ENCODE measurements at regions not wholly inside any gene's neighbourhood (a gene's known extent, or its start where the extent isn't known, plus 50 kb on each side); places are given as distances from the start of the nearest gene placed in this dataset.
"Not testable (repeated sequence)": the region's sequence is repeated elsewhere in the genome, so short reads cannot be mapped to it uniquely, and the experiment has no call there.

- TF ChIP-seq TOX (CRISPR knock-in tag; IDR thresholded peaks at IDR 0.05; ENCODE audit: borderline replicate concordance) (no peak), CREB5 (CRISPR knock-in tag; IDR thresholded peaks at IDR 0.05; ENCODE audit: low read depth) (no peak), ZFP3 (CRISPR knock-in tag; IDR thresholded peaks at IDR 0.05) (no peak), POU6F1 (CRISPR knock-in tag; IDR thresholded peaks at IDR 0.05; ENCODE audit: borderline replicate concordance, low read depth) (no peak), RARB (CRISPR knock-in tag; IDR thresholded peaks at IDR 0.05) (no peak), ZFP30 (CRISPR knock-in tag; IDR thresholded peaks at IDR 0.05) (no peak), ZC3H10 (CRISPR knock-in tag; IDR thresholded peaks at IDR 0.05) (no peak), TCF4 (CRISPR knock-in tag; IDR thresholded peaks at IDR 0.05; ENCODE audit: borderline replicate concordance) (no peak), GLIS3 (CRISPR knock-in tag; IDR thresholded peaks at IDR 0.05) (no peak), CSDC2 (CRISPR knock-in tag; IDR thresholded peaks at IDR 0.05) (no peak), ZNF565 (CRISPR knock-in tag; conservative IDR thresholded peaks at IDR 0.05; ENCODE audit: low read depth) (no peak), ZNF70 (CRISPR knock-in tag; IDR thresholded peaks at IDR 0.05) (no peak), ISL1 (CRISPR knock-in tag; IDR thresholded peaks at IDR 0.05) (no peak), ZNF8 (CRISPR knock-in tag; IDR thresholded peaks at IDR 0.05) (no peak), PPARA (CRISPR knock-in tag; IDR thresholded peaks at IDR 0.05; ENCODE audit: borderline replicate concordance) (no peak), BACH2 (CRISPR knock-in tag; IDR thresholded peaks at IDR 0.05; ENCODE audit: borderline replicate concordance) (no peak), SNAI2 (CRISPR knock-in tag; IDR thresholded peaks at IDR 0.05) (no peak), TSHZ2 (CRISPR knock-in tag; IDR thresholded peaks at IDR 0.05) (no peak), OSR1 (CRISPR knock-in tag; IDR thresholded peaks at IDR 0.05) (no peak)
- no peak for ATAC-seq
These were observed 129.7 kb upstream of the CHD1 start for GRCh38 chr5:99058466-99058865.

- TF ChIP-seq CSRNP3 (CRISPR knock-in tag; IDR thresholded peaks at IDR 0.05), result no peak
- TF ChIP-seq ESRRG (CRISPR knock-in tag; IDR thresholded peaks at IDR 0.05), result no peak
- no peak for TF ChIP-seq SNAI2 (CRISPR knock-in tag; IDR thresholded peaks at IDR 0.05)
- no peak for TF ChIP-seq OSR1 (CRISPR knock-in tag; IDR thresholded peaks at IDR 0.05)
- no peak for TF ChIP-seq RARB (CRISPR knock-in tag; IDR thresholded peaks at IDR 0.05)
- TF ChIP-seq PPARA (CRISPR knock-in tag; IDR thresholded peaks at IDR 0.05; ENCODE audit: borderline replicate concordance), result no peak
- no peak for TF ChIP-seq TCF4 (CRISPR knock-in tag; IDR thresholded peaks at IDR 0.05; ENCODE audit: borderline replicate concordance)
- no peak for TF ChIP-seq ZFP3 (CRISPR knock-in tag; IDR thresholded peaks at IDR 0.05)
- no peak for ATAC-seq
These were observed 126.2 kb upstream of the CHD1 start for GRCh38 chr5:99054972-99055371.

GRCh38 chr5:99045871-99046270 lies 117.1 kb upstream of the CHD1 start:
- no peak for ATAC-seq
- TF ChIP-seq ARNTL (CRISPR knock-in tag; IDR thresholded peaks at IDR 0.05; ENCODE audit: borderline replicate concordance, low read depth) (no peak), ZC3H10 (CRISPR knock-in tag; IDR thresholded peaks at IDR 0.05) (no peak), RARB (CRISPR knock-in tag; IDR thresholded peaks at IDR 0.05) (no peak)

- not testable (repeated sequence) for ATAC-seq
These were observed 114.5 kb upstream of the CHD1 start for GRCh38 chr5:99043257-99043656.

Measured in SK-N-SH treated with all-trans-retinoic acid at 6 μM for 48 hours (cell line).